ENCODE measurements at regions not wholly inside any gene's neighbourhood (a gene's known extent, or its start where the extent isn't known, plus 50 kb on each side); places are given as distances from the start of the nearest gene placed in this dataset.

DNA sequence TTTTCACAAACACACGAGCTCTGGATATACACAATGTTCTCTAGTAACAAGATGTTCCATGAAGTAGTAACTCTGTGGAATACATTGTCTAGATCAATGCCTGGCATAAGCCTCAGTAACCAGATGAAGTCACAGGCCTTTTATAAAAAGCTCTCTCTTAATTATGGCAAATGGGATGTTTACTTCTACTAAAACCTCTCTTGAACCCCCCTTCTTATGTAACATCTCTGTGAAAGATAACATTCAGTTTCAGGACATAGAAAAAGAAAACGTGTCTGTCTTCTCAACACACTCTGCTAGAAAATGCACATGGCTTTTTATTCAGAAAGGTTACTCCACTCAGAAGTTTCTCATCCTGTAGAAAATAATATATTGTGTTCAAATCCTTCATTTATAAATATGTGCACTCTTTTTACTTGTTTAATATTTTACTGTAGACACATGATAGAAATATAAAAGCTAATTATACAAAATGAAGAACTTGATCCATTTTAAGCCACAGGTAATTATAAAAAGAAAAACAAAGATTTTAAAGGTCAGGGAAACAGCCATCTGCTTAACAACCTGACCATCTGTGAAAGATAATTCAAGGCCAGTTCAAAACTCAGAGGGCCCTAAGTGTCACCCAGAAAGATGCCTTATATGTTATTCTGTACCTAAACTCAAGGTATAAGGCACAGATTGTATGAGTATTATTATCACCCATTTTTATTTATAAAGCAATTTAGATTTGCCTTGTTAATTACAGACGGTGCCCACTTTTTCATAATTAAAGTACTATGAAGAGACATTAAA lies 812.0 kb downstream of the CDH18 start:
- H3K4me3 ChIP-seq (ENCODE audit: low read depth, low read length) = no peak overlapping the region
- TF ChIP-seq, protein P1, sequence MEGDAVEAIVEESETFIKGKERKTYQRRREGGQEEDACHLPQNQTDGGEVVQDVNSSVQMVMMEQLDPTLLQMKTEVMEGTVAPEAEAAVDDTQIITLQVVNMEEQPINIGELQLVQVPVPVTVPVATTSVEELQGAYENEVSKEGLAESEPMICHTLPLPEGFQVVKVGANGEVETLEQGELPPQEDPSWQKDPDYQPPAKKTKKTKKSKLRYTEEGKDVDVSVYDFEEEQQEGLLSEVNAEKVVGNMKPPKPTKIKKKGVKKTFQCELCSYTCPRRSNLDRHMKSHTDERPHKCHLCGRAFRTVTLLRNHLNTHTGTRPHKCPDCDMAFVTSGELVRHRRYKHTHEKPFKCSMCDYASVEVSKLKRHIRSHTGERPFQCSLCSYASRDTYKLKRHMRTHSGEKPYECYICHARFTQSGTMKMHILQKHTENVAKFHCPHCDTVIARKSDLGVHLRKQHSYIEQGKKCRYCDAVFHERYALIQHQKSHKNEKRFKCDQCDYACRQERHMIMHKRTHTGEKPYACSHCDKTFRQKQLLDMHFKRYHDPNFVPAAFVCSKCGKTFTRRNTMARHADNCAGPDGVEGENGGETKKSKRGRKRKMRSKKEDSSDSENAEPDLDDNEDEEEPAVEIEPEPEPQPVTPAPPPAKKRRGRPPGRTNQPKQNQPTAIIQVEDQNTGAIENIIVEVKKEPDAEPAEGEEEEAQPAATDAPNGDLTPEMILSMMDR (IDR thresholded peaks at IDR 0.05; ENCODE audit: insufficient read depth, low read length, poor library complexity, severe bottlenecking) = no peak

DNA sequence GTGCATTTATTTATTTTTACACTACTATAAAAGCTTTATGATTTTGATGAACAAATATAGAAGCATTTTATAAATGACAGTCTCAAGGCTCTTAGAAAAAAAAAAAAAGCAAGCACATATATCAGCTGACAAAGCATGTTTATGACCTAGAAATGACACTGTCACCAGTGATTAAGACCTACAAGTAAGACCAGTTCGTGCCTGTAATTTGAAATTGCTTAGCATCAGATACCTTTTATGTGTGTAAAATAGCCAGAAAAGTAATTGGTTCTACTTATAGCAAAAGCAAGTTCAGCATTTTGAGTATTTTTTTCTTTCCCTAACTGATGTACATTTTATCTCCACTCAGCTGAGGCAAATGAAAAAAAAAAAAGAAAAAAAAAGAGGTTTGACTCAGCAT lies 808.4 kb downstream of the CDH18 start:
- no peaks in the 10 kb centered on the region for H3K36me3 ChIP-seq (ENCODE audit: control insufficient read depth, insufficient read depth, low read length)
- no peak overlapping the region for H3K4me3 ChIP-seq (ENCODE audit: low read depth, low read length)
- TF ChIP-seq, protein P1 (IDR thresholded peaks at IDR 0.05; ENCODE audit: insufficient read depth, low read length, poor library complexity, severe bottlenecking) = no peak
- DNase-seq (ENCODE audit: low read depth) = no peak
- H3K27me3 ChIP-seq (ENCODE audit: control insufficient read depth, insufficient read depth, low read length) = no peaks in the 10 kb centered on the region

More for the DNA sequence above, 812.0 kb downstream of the CDH18 start:
- Histone ChIP-seq H3K36me3 (ENCODE audit: control insufficient read depth, insufficient read depth, low read length) (no peaks in the 10 kb centered on the region), H3K27me3 (ENCODE audit: control insufficient read depth, insufficient read depth, low read length) (no peaks in the 10 kb centered on the region)
- DNase-seq (ENCODE audit: low read depth) = no peak

DNA sequence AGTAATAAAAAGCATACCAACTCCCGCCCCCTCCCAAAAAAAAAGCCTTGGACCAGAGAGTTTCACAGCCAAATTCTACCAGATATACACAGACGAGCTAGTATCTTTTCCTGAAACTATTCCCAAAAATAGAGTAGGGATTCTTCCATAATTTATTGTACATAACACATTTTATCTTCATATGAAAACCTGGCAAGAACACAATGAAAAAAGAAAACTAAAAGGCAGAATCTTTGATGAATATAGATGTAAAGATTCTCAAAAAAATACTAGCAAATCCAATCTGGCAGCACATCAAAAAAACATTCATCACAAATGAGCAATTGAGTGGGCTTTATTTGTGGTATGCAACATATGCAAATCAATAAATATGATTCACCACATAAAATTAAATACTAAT lies 798.8 kb downstream of the CDH18 start:
- Histone ChIP-seq H3K4me3 (ENCODE audit: low read depth, low read length) (no peak overlapping the region), H3K36me3 (ENCODE audit: control insufficient read depth, insufficient read depth, low read length) (no peaks in the 10 kb centered on the region), H3K27me3 (ENCODE audit: control insufficient read depth, insufficient read depth, low read length) (no peaks in the 10 kb centered on the region)
- TF ChIP-seq, protein P1 (IDR thresholded peaks at IDR 0.05; ENCODE audit: insufficient read depth, low read length, poor library complexity, severe bottlenecking) = no peak
- DNase-seq (ENCODE audit: low read depth) = no peak

DNA sequence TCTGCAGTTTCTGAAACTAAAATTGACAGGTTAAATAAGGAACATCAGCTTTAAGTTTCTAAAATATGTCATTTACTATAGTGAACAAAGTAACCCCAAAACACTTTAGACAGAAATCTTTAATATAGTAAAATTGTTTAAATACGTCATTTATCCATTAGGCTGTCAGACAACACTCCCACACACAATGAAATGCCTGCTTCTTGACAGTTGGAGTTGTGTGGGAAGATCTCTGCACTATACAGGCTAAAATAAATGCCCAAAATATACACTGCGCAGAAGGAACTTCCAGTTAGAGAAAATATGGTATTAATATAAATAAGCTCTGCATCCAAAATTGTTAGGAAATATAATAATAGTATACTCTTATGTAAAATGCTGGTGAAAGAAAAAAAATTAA lies 794.4 kb downstream of the CDH18 start:
- H3K4me3 ChIP-seq (ENCODE audit: low read depth, low read length) = no peak overlapping the region
- TF ChIP-seq, protein P1 (IDR thresholded peaks at IDR 0.05; ENCODE audit: insufficient read depth, low read length, poor library complexity, severe bottlenecking) = no peak
- no peak for DNase-seq (ENCODE audit: low read depth)
- no peaks in the 10 kb centered on the region for H3K27me3 ChIP-seq (ENCODE audit: control insufficient read depth, insufficient read depth, low read length)
- no peaks in the 10 kb centered on the region for H3K36me3 ChIP-seq (ENCODE audit: control insufficient read depth, insufficient read depth, low read length)

DNA sequence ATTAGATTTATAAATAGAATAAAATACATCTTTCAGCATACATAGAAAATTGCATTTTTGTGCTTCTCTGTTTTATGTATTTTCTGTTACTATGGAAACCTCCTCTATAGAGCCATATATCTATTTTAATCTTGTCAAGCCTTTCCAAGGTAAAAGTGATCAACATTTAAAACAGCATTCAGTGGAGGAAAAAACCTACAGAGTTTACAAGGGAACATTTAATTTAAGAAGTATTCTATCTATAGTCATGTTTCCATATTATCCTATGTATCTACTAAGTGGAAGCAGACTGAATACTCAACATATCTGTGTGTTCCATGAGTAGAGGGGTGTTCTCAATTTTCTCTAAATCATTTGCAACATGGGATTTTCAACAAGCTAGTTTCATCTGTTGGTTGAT lies 791.4 kb downstream of the CDH18 start:
- Histone ChIP-seq H3K36me3 (ENCODE audit: control insufficient read depth, insufficient read depth, low read length) (no peaks in the 10 kb centered on the region), H3K4me3 (ENCODE audit: low read depth, low read length) (no peak overlapping the region), H3K27me3 (ENCODE audit: control insufficient read depth, insufficient read depth, low read length) (no peaks in the 10 kb centered on the region)
- TF ChIP-seq, protein P1 (IDR thresholded peaks at IDR 0.05; ENCODE audit: insufficient read depth, low read length, poor library complexity, severe bottlenecking) = no peak
- no peak for DNase-seq (ENCODE audit: low read depth)

DNA sequence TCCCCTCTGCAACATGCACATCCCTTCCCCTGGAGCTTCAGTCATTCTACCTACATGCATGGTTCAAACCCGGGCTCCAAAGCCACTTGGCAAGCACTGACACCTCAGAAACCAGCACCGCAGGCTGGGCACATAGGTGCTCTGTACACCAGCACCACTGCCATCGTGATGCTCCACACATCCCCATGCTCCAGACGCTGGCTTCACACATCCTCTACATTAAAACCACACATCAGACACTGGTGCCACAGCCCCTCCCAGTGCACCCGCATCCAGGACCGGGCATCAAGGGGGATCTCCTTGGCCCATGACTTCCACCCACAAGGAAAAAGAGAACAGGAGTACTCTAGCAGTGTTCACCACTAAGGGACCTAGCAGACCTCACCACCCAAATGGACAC lies 787.7 kb downstream of the CDH18 start:
- H3K27me3 ChIP-seq (ENCODE audit: control insufficient read depth, insufficient read depth, low read length) = no peaks in the 10 kb centered on the region
- no peak for DNase-seq (ENCODE audit: low read depth)
- no peaks in the 10 kb centered on the region for H3K36me3 ChIP-seq (ENCODE audit: control insufficient read depth, insufficient read depth, low read length)
- TF ChIP-seq, protein P1 (IDR thresholded peaks at IDR 0.05; ENCODE audit: insufficient read depth, low read length, poor library complexity, severe bottlenecking) = no peak
- no peak overlapping the region for H3K4me3 ChIP-seq (ENCODE audit: low read depth, low read length)

All from kidney epithelial cell (primary cell).